ENCODE measurements at regions not wholly inside any gene's neighbourhood (a gene's known extent, or its start where the extent isn't known, plus 50 kb on each side); places are given as distances from the start of the nearest gene placed in this dataset.
"Not testable (repeated sequence)": the region's sequence is repeated elsewhere in the genome, so short reads cannot be mapped to it uniquely, and the experiment has no call there.

- no peak for DNase-seq (ENCODE audit: low read depth in 3 of 3, low spot score in 2 of 3)
Measured at GRCh38 chr3:22634433-22634832, 568.7 kb upstream of the UBE2E2 start.

DNA sequence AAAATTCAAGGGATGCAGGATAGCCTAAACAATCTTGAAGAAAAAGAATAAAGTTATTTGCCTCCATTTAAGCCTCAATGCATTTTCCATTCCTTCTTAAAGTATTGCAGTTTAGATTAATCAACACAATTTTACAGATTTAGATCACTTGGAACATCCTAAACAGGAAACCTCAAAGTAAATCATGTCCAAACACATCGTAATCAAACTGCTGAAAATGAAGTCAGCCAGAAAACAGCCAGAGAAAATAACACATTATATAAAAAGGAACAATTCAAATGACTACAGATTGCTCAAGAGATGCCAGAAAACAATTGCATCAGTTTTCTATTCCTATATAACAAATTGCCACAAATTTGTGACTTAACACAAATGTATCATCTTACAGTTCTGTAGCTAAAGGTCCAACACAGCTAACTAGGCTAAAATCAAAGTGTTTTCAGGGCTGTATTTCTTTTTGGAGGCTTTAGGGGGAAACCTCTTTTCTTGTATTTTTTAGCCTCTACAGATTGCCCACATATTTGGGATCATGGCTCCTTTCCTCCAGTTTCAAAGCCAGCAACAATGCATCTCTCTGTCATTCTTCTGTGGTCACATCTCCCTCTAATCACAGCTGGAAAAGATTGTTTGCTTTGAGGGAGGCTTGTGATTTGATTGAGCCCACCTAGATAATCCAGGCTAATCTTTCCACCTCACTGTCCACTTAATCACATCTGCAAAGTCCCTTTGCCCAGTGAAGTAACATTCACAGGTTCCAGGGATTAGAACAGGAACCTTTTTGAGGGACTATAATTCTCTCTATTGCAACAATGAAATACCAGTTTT is 543.3 kb upstream of the UBE2E2 start:
- DNase-seq (ENCODE audit: low read depth in 3 of 3, low spot score in 2 of 3), result no peak

GRCh38 chr3:22660606-22661005 is 542.5 kb upstream of the UBE2E2 start:
- no peak for DNase-seq (ENCODE audit: low read depth in 3 of 3, low spot score in 2 of 3)

- DNase-seq (ENCODE audit: low read depth in 3 of 3, low spot score in 2 of 3), result no peak
Measured at GRCh38 chr3:22661121-22661700, 541.9 kb upstream of the UBE2E2 start.

DNA sequence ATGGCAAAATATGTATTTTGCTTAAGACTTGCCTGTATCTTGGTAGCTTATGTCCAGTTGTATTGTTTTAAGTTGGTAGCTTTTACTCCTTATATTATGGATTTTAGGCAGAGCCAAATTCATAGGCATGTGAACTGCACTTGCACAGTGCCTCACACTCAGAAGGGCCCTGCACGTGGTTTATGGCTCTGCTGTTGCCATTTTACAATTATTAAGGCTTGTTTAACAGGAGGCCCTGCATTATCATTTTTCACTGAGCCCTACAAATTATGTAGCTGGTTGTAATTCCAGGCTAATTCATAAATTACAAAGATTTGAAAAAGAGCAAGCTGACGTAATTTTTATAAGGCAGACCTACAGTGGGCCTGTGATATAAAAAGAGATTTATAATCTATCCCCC is 537.6 kb upstream of the UBE2E2 start:
- DNase-seq (ENCODE audit: low read depth in 3 of 3, low spot score in 2 of 3), result no peak

- no peak for DNase-seq (ENCODE audit: low read depth in 3 of 3, low spot score in 2 of 3)
Measured at GRCh38 chr3:22666736-22667135, 536.4 kb upstream of the UBE2E2 start.

DNA sequence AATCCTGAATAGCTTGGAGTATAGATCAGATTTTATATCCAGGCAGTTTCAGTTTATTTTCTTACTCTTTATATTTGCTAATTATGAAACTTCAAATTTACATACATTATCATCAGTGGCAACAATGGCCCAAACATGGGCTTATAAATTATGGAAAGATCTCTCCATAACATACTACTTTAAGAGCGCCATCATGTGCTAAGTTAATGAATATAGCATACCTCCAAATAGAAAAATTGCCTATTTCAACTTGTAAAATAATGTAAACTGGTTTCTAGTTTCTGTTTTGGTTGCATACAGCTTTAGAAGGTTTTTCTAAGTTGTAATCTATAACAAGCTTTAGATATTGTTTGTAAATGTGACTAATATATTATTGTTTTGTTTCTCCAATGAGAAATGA is 531.3 kb upstream of the UBE2E2 start:
- DNase-seq (ENCODE audit: low read depth in 3 of 3, low spot score in 2 of 3), result no peak

GRCh38 chr3:22684739-22685138 is 518.4 kb upstream of the UBE2E2 start:
- DNase-seq (ENCODE audit: low read depth in 3 of 3, low spot score in 2 of 3), result no peak

GRCh38 chr3:22685597-22685996 is 517.5 kb upstream of the UBE2E2 start:
- DNase-seq (ENCODE audit: low read depth in 3 of 3, low spot score in 2 of 3), result no peak

- no peak for DNase-seq (ENCODE audit: low read depth in 3 of 3, low spot score in 2 of 3)
Measured at GRCh38 chr3:22691407-22691806, 511.7 kb upstream of the UBE2E2 start.

DNA sequence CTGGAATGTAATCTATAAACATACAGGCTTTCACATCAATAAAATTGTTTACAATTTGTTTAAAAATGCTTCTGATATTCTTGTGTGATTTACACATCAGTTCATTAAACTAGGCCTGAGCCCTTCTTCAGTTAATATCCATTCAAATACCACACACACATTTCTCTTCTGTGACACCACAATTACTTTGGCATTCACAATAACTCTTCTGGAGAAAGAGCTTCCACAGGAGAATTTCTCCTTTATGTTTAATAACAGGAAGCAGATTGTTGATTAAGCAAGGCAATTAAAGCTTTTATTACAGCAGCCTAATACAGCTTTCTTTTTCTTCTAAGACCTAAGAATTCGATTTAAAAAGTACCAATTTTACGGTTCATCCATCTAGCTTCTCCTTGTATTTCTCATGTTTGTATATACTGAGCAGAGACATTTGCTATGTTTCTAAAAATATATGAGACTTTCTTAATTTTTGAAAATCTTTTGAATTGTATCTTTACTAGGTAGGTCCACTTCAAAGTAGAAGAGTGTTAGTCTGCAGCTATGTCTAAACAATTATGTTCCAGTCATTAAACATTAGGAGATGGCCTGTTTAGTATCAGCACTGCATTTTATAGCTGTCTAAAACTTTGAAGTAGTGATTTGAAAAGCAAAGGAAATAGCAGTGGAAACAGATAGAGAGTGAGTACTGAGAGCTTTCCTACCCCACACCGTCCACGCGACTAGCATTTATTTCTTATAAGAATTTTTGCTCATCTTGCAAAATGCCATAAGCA is 511.1 kb upstream of the UBE2E2 start:
- DNase-seq (ENCODE audit: low read depth in 3 of 3, low spot score in 2 of 3), result no peak

DNA sequence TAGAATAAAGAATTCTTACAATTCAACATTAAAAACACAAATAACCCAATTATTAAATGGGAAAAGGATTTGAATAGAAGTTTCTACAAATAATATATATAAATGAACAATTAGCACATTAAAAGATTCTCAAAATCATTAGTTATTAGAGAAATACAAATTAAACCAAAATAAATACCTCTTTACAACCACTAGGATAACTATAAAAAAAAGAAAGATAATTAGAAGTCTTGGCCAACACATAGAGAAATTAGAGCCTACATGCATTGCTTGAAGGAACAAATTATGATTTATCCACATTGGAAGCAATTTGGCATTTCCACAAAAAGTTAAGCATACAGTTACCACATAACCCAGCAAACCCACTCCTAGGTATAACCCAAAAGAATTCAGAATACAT is 502.3 kb upstream of the UBE2E2 start:
- no peak for DNase-seq (ENCODE audit: low read depth in 3 of 3, low spot score in 2 of 3)

GRCh38 chr3:22704166-22704565 is 499.0 kb upstream of the UBE2E2 start:
- DNase-seq (ENCODE audit: low read depth in 3 of 3, low spot score in 2 of 3), result no peak

DNA sequence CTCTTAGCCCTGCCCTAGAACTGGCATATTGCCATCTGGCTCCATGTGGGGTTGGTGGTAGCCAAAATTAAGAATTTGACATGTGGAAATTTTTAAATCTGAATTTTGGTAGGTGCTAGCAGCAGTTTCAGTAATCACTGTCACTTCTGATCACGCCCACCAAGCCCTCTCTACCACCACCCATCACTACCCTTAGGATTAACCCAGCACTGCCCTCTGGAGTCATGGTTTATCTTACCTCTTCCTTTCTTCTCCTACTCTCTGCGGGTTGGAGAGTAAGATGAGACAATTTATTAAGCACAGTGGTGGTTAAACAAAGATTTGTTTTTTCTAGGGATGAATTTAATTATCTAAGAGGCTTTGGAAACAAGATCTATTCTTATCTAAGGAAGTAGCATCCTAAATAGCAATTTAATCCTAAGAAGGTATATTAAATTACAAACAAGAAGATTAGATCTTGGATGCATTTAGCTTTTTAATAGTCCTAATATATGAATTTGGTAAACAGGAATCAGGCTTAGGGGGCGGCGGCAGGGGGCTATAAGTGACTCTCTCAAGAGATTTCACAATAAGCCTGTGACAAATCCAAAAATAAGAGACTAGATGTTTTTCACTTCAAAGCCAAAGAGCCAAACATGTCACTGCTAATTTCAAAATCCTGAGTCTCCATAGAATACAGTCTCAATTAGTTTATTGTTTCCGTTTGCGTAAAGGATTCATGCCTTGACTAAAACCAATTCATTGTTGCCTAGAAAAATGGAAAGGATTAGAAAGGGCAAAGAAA is 498.4 kb upstream of the UBE2E2 start:
- no peak for DNase-seq (ENCODE audit: low read depth in 3 of 3, low spot score in 2 of 3)

GRCh38 chr3:22706922-22707321 is 496.2 kb upstream of the UBE2E2 start:
- DNase-seq (ENCODE audit: low read depth in 3 of 3, low spot score in 2 of 3), result not testable (repeated sequence)

DNA sequence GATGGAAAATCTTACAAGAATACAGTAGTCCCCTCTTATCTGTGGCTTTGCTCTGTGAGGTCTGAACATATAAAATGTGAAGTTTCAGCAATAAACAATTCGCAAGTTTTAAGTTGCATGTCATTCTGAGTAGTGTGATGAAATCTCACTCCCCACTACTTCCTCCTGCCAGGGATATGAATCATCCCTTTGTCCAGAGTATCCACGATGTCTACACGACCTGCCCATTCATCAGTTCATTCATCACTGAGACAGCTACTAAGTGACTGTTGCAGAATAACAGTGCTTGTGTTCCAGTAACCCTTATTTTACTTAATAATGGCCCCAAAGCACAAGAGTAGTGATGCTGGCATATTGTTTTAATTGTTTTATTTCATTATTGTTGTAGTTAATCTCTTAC is 489.2 kb upstream of the UBE2E2 start:
- DNase-seq (ENCODE audit: low read depth in 3 of 3, low spot score in 2 of 3), result no peak

- no peak for DNase-seq (ENCODE audit: low read depth in 3 of 3, low spot score in 2 of 3)
Measured at GRCh38 chr3:22714749-22715148, 488.4 kb upstream of the UBE2E2 start.

DNA sequence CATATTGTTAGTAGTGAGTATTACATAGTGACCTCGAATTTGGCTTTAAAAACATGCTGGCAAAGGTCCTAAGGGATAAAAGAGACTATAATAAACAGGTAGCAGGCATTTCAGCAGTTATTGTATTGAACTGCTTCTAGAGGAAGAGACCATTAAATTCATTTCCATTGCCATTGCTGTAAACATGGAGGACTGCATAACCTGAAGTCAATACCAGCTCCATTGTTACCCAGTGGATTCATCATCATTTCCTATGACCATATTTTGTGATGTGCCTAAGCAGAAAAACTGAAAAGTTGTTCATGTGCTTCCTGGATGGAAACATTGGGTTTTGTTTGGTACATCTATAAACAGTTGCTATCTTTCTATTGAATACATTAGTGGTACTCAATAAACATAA is 482.5 kb upstream of the UBE2E2 start:
- no peak for DNase-seq (ENCODE audit: low read depth in 3 of 3, low spot score in 2 of 3)

GRCh38 chr3:22724420-22724819 is 478.7 kb upstream of the UBE2E2 start:
- DNase-seq (ENCODE audit: low read depth in 3 of 3, low spot score in 2 of 3), result no peak

- no peak for DNase-seq (ENCODE audit: low read depth in 3 of 3, low spot score in 2 of 3)
Measured at GRCh38 chr3:22728406-22728805, 474.7 kb upstream of the UBE2E2 start.

DNA sequence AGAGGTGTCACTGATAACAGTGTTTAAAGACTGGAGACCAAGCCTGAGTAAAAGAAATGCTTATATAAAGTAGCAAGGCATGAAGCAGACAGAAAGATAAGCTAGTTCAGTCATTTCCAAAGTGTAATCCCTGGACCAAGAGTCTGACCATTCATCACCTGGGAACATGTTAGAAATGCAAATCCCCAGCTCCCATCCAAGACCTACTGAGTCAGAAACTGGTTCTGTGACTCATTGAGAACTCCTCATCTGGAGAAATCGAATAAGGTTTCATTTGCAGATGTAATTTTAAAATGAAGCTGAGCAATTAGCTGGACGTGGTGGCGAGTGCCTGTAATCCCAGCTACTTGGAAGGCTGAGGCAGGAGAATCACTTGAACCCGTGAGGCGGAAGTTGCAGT is 473.9 kb upstream of the UBE2E2 start:
- DNase-seq (ENCODE audit: low read depth in 3 of 3, low spot score in 2 of 3), result no peak

Measured in right renal cortex interstitium (tissue), 3 donors.